Gastrocnemius medialis (tissue), 4 donors: ENCODE measurements at regions not wholly inside any gene's neighbourhood (a gene's known extent, or its start where the extent isn't known, plus 50 kb on each side); places are given as distances from the start of the nearest gene placed in this dataset.
A peak's percentile ranks its signal among the peaks of the same experiment; 100 is the strongest.

Source experiments
- ATAC-seq, 2 donors: fragments of 150-250 bp; one replicate each; pipeline ENCODE4 v1.9.1; 2016
- DNase-seq, 2 donors: peaks; one replicate each; pipeline ENCODE4 v3.0.0-alpha.2; 2019
- H3K27ac ChIP-seq, 4 donors: fragments of 200-600 bp; sonication (generic); 1 replicate in 1 of 4; 2 replicates in 3 of 4; pipeline ENCODE4 v1.5.1; 2016 to 2018; ENCODE audit warnings: mild to moderate bottlenecking in 2 of 4, moderate library complexity in 1 of 4
- H3K27me3 ChIP-seq, 3 donors: fragments of 200-600 bp; sonication (generic) in 2 of 3; 1 replicate in 1 of 3; 2 replicates in 2 of 3; pipeline versions ENCODE4 v1.5.1 to v1.6.0; 2016 to 2019; ENCODE audit warnings: mild to moderate bottlenecking in 1 of 3, moderate library complexity in 1 of 3
- H3K36me3 ChIP-seq, 2 donors: fragments of 200-600 bp; sonication (generic) in 1 of 2; one replicate each; pipeline ENCODE4 v1.5.1; 2017 to 2018
- H3K4me1 ChIP-seq, 2 donors: fragments of 200-600 bp; sonication (generic) in 1 of 2; one replicate each; pipeline ENCODE4 v1.5.1; 2016 to 2017; ENCODE audit warnings: mild to moderate bottlenecking in 2 of 2
- H3K4me3 ChIP-seq, 4 donors: fragments of 200-600 bp; sonication (generic) in 3 of 4; 1 replicate in 1 of 4; 2 replicates in 3 of 4; pipeline ENCODE4 v1.5.1; 2016 to 2019; ENCODE audit warnings: mild to moderate bottlenecking in 2 of 4
- H3K9me3 ChIP-seq, 3 donors: fragments of 200-600 bp; sonication (generic) in 2 of 3; 1 replicate in 1 of 3; 2 replicates in 2 of 3; pipeline ENCODE4 v1.5.1; 2016 to 2019
- POLR2A ChIP-seq, 2 donors: fragments of 450-650 bp; IDR thresholded peaks; one replicate each; pipeline ENCODE4 v1.6.1; 2017; ENCODE audit warnings: antibody characterized with exemption in 2 of 2, mild to moderate bottlenecking in 2 of 2, moderate library complexity in 2 of 2
- in situ Hi-C, 4 donors: fragments of 200-750 bp; cut with MboI; loops; one replicate each; pipeline versions ENCODE4 v1.15.0 to v1.8.0; 2017; ENCODE audit warnings: low sequenced_read_pairs in 4 of 4
- intact Hi-C: fragments of 100-400 bp; cut with DNase I; formaldehyde crosslinking; loops from one replicate; pipeline ENCODE4 v1.15.1; 2023; ENCODE audit warnings: low total_unique reads
- TF ChIP-seq, protein P1 (sequence below), 5 experiments: fragments of 450-650 bp in 3 of 5; fragments of 200-600 bp in 2 of 5; sonication (generic) in 2 of 5; IDR thresholded peaks in 4 of 5; conservative IDR thresholded peaks in 1 of 5; 1 replicate in 4 of 5; 2 replicates in 1 of 5; pipeline ENCODE4 v1.5.1; 2016 to 2019; ENCODE audit warnings: antibody characterized with exemption in 5 of 5, mild to moderate bottlenecking in 3 of 5, moderate library complexity in 3 of 5

DNA sequence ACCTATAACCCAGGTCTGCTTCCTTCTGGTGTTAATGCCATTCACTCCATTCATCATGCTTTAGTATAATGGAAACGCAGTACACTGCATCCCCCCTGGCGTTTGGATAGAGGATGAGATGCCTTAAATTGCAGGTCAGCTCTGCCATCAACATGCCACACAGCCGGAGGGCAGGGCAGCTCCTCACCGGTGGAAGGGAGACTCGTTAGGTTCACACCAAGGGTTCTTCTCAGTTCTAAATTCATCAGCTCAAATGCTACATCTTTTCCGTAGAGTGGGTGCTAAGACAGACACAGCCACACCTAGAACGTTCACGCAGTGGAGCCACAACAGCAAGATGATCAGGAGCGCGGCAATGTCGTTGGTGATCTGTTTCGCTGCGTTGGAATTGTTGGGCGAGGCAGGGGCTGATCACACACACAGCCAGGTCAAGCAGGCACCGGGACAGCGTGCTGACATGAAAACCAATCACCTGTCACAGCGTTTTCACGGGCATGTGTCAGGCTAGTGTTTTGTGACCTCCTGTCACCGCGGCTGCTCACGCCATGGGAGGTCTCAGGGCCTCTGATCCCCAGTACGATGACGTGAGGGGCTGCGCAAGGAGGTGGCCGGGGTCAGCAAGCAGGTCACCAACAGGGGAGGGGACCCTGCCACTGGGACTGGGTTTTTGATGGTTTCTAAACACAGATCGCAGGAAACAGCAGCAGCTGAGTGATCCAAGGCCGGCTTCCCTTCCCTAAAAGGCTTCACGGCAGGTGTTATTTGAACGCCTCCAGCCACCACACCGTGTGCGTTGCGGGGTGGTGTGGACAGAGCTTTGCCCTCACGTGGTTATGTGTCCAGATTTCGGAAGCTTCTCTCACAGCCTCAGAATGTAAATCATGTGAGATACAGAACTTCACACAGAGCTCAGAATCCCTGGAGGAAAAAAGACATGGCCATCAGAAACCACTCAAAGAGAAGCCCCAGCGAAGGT, 94.3 kb upstream of the IRS2 start:
- H3K27me3 ChIP-seq: no peaks in the 10 kb centered on the region
- ATAC-seq (peak; percentile 44 to 49), DNase-seq (no peak)
- peaks cover 0 to 6% of the 10 kb centered on the region in 2 donors for H3K4me1 ChIP-seq
- intact Hi-C loops (no loop called here), in situ Hi-C loops (no loop called here)
- H3K9me3 ChIP-seq: no peaks in the 10 kb centered on the region
- TF ChIP-seq, protein P1, sequence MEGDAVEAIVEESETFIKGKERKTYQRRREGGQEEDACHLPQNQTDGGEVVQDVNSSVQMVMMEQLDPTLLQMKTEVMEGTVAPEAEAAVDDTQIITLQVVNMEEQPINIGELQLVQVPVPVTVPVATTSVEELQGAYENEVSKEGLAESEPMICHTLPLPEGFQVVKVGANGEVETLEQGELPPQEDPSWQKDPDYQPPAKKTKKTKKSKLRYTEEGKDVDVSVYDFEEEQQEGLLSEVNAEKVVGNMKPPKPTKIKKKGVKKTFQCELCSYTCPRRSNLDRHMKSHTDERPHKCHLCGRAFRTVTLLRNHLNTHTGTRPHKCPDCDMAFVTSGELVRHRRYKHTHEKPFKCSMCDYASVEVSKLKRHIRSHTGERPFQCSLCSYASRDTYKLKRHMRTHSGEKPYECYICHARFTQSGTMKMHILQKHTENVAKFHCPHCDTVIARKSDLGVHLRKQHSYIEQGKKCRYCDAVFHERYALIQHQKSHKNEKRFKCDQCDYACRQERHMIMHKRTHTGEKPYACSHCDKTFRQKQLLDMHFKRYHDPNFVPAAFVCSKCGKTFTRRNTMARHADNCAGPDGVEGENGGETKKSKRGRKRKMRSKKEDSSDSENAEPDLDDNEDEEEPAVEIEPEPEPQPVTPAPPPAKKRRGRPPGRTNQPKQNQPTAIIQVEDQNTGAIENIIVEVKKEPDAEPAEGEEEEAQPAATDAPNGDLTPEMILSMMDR (IDR thresholded peaks at IDR 0.05 in 4 of 5, conservative IDR thresholded peaks at IDR 0.05 in 1 of 5): no peak
- TF ChIP-seq POLR2A (IDR thresholded peaks at IDR 0.05): no peak
- H3K27ac ChIP-seq: no peak overlapping the region
- H3K36me3 ChIP-seq: no peaks in the 10 kb centered on the region
- no peak overlapping the region for H3K4me3 ChIP-seq

DNA sequence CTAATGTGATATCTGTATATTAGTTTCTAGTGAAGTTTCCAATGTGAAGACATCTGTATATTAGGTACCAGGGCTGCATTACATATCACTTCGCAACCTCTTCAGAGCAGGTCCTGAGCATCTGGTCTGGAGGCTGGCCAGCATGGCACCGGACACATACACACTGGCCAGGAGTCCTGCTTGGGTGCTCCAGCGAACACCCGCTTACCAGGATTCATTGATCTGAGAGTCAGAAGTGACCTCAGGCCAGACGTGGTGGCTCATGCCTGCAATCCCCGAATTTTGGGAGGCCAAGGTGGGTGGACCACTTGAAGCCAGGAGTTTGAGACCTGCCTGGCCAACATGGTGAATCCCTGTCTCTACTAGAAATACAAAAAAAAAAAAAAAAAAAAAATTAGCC, 93.0 kb upstream of the IRS2 start:
- Histone ChIP-seq H3K36me3 (no peaks in the 10 kb centered on the region), H3K27me3 (no peaks in the 10 kb centered on the region), H3K4me1 (peaks cover 5 to 17% of the 10 kb centered on the region in 2 donors), H3K9me3 (no peaks in the 10 kb centered on the region), H3K4me3 (no peak overlapping the region), H3K27ac (no peak overlapping the region)
- intact Hi-C loops: no loop called here
- in situ Hi-C loops: no loop called here
- DNase-seq (no peak), ATAC-seq (no peak)
- TF ChIP-seq, protein P1 (IDR thresholded peaks at IDR 0.05 in 4 of 5, conservative IDR thresholded peaks at IDR 0.05 in 1 of 5): no peak
- TF ChIP-seq POLR2A (IDR thresholded peaks at IDR 0.05): no peak

DNA sequence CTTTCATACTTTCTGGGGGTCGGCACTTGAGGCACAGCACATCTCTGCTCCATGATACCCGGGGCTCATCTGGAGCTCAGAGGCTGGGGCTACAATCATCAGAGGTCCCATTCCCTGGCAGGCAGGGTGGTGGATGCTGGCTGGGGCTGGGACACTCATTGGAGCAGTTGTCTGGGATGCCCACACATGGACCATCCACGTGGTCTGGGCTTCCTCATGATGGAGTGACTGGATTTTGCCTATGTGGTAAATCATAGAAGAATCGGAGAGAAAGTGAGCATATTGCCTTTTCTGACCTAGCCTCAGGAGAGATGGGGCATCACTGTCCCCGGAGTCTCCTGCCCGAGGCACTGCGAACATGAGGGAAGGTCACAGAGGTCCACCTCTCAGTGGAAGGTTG, 91.4 kb upstream of the IRS2 start:
- Histone ChIP-seq H3K4me3 (no peak overlapping the region), H3K27ac (no peak overlapping the region), H3K4me1 (peaks cover 7 to 11% of the 10 kb centered on the region in 2 donors), H3K36me3 (no peaks in the 10 kb centered on the region), H3K27me3 (no peaks in the 10 kb centered on the region), H3K9me3 (no peaks in the 10 kb centered on the region)
- in situ Hi-C loops: no loop called here
- intact Hi-C loops: no loop called here
- ATAC-seq: no peak
- TF ChIP-seq, protein P1 (IDR thresholded peaks at IDR 0.05 in 4 of 5, conservative IDR thresholded peaks at IDR 0.05 in 1 of 5): no peak
- TF ChIP-seq POLR2A (IDR thresholded peaks at IDR 0.05): no peak
- DNase-seq: no peak

GRCh38 chr13:109875746-109876145, 89.4 kb upstream of the IRS2 start:
- Histone ChIP-seq H3K9me3 (no peaks in the 10 kb centered on the region), H3K27me3 (no peaks in the 10 kb centered on the region), H3K27ac (no peak overlapping the region), H3K4me3 (no peak overlapping the region), H3K36me3 (no peaks in the 10 kb centered on the region), H3K4me1 (peaks cover 7 to 11% of the 10 kb centered on the region in 2 donors)
- intact Hi-C loops (no loop called here), in situ Hi-C loops (no loop called here)
- ATAC-seq (no peak), DNase-seq (no peak)
- no peak for TF ChIP-seq POLR2A (IDR thresholded peaks at IDR 0.05)
- TF ChIP-seq, protein P1 (IDR thresholded peaks at IDR 0.05 in 4 of 5, conservative IDR thresholded peaks at IDR 0.05 in 1 of 5): no peak
